ENCODE measurements at regions not wholly inside any gene's neighbourhood (a gene's known extent, or its start where the extent isn't known, plus 50 kb on each side); places are given as distances from the start of the nearest gene placed in this dataset.

GRCh38 chr6:82679232-82679631, 315.6 kb downstream of the TPBG start:
- no peak for DNase-seq

- DNase-seq = no peak
Measured at GRCh38 chr6:82680192-82680591, 316.6 kb downstream of the TPBG start.

DNA sequence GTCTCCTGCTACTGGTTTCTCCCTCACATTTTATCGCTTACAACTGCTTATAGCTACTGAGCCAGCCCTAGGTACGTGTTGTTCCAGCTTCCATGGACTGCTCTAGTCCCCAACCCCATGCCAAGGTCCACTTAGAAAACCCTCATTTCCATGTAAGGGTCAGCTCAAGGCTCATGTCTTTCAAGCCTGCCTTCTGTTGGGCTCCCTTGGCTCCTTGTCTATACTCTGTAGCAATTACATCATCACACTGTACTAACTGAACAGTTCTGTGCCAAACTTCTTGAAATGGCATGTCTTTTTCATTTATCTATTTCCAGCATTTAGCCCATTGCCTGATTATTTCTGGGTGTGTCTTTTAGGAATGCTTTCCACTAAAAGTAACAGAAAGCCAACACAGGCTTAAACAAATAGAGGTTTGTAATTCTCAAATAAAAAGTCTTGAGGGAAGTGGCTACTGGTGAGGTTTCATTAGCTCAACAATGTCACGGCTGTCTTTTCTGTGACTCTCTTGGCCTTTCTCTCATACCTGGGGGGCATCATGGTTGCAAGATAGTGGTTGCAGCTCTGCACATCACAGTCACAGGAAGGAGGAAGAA, 317.6 kb downstream of the TPBG start:
- no peak for DNase-seq

DNA sequence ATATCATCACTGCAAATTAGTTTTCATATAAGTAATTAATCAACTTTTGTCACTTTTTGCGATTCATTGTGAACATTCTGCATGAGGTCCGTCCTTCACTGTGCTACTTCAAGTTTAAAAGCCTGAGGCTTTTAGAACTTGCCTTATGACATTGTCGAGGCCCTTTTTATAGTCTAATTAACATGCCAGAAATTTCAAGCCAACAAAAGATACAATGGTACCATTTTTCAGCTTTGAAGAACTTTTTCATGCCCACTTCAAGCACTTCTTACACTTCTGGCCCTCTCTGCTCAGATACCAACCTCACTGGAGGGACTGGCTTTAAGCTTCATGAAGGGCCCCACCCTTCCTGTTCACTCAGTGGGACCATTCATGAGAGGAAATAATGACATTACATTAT, 323.1 kb downstream of the TPBG start:
- no peak for DNase-seq

DNA sequence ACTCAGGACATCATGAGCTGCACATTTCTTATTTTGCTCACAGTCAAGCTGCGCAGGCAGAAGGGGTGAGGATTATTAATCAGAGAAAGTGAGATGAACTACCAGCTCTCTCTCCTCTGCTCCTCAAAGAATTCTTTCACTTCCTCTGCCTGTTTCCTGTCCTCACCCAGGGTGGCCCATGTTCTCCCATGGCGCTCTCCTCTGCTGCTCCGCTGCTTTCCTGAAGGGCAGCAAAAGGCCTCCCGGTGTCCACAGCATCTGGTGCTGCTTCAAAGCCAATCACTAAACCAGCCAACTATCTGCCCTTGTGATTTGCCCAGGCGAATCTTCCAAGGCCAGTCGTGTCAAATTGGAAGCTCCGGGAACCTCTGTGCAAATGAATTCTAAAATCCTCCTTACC, 324.2 kb downstream of the TPBG start:
- DNase-seq = no peak

DNA sequence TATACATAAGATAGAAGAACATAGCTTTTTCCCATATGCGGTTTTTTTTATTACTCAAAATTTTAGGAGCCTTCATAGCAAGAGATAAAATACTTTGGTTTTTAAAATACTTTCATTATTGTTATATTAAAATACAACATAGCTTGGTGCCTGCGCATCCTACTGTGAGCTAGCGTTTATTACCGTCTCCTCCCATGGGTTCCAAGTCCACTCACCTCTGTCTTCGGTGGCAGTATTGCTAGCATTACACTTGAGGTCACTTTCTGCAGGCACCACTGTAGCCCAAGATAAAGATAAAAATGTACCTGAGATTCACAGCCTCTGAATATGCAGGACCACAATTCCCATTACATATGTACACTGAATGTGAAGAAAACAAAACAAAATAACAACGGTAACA, 326.7 kb downstream of the TPBG start:
- DNase-seq = no peak

GRCh38 chr6:82691997-82692396, 328.4 kb downstream of the TPBG start:
- DNase-seq = no peak

GRCh38 chr6:82693094-82693493, 329.5 kb downstream of the TPBG start:
- peak; percentile 81 for DNase-seq

DNA sequence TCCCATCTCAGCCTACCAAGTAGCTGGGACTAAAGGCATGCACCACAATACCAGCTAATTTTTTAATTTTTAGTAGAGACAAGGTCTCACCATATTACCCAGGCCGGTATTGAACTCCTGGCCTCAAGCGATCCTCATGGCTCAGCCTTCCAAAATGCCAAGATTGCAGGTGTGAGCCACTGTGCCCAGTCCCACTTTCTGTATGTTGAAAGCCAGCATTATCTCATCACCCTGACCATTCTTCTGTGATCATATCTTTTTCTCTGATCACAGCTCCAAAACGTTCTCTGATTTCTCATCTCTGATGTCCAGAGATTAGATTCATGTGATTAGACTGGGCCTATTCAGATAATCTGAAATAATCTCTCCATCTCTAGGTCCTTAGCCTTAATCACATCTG, 337.7 kb downstream of the TPBG start:
- DNase-seq = no peak

DNA sequence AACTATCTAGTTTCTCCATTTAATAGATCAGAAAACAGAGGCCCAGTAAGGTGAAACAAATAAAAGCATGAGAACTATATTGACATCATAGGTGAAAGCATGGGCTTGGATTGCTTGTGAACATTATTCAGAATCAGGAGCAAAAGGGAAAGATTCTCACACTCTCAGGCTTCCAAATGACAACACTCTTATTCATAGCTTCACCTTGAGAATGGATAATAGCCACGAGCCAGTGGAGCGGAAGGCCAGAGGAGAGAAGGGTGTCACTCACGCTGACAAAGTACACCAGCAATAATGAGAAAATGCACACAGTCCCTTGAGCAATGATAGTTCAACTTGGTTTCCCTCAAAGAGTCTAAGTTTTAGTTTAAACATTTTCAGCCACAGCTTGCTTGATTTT, 339.0 kb downstream of the TPBG start:
- DNase-seq = no peak

DNA sequence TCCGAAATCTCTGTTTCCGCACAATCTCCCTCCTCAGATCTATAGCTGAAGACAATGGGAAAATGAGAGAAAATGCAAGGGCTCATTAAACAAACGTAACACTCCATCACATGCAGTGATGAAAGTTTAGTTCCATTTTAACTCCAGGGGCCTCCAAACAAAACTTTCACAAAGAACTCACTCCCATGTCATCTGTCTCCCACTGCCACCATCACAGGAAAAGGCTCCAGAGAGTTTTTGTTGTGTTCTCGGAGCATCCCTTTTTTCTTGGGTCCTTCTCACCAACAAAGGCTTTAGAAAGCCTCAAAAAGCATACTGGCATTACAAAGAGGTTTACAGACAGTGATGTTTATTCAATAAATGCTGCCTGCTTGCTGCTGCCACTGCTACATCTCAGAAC, 339.6 kb downstream of the TPBG start:
- DNase-seq = no peak

DNA sequence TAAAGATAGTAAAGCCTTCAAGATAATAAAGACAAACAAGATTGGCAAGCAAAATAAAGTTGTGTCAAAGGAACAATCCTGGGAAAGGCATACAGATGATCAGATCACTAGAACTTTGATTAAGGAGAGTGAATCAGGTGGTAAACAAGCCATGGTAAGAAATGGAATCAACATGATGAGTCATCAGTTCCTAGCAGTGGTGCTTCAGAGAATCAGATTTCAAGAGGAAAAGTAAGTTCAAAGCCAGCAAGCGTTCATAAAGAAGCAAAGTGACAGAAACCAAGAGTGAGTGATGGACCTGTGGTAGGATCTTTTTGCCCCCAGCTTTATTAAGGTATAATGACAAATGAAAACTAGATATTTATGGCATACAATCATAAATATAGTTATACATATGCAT, 340.4 kb downstream of the TPBG start:
- DNase-seq = no peak

DNA sequence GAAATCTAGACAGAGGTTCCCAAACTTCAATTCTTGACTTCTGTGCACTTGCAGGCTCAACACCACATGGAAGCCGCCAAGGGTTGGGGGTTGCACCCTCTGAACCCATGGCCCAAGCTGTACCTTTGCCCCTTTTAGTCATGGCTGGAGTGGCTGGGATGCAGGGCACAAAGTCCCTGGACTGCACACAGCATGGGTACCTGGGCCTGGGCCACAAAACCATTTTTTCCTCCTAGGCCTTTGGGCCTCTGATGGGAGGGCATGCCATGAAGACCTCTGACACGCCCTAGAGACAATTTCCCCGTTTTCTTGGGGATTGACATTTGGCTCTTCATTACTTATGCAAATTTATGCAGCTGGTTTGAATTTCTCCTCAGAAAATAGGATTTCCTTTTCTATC, 342.0 kb downstream of the TPBG start:
- DNase-seq = no peak

DNA sequence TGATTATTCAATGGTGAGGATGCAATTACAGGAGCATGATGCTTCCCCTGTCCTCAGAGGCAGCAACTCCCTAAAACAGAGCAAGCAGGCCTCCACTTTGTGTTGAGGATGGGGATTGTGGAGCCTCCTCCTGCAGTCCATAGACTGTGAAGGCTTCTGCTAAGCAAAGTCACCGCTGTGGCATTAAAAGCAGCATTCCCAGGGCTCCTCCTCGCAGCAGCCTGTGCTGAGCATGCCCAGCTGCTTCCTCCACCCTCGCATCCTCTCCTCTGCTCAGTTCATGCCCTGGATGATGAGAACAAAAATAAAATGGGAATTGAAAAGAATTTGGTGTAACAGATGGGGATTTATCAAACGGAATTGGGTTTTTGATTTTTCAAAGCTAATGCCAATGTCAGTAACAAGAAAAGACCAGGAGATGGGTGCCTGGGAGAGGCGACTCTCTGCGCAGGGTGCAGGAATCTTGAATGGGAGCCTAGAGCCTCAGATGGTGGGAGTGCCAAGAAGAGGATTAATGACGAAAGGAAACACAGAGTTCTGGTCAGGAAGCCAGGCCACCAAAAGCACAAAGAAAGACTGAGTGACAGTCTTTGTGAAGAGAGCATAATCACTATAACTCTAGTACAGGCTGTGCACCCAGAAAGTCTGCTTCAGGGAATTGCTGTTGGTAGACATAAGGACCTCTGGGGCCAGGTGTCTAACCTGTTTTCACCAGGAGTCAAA, 347.6 kb downstream of the TPBG start:
- DNase-seq = no peak

GRCh38 chr6:82711971-82712370, 348.4 kb downstream of the TPBG start:
- no peak for DNase-seq

GRCh38 chr6:82712389-82712788, 348.8 kb downstream of the TPBG start:
- DNase-seq = no peak

DNA sequence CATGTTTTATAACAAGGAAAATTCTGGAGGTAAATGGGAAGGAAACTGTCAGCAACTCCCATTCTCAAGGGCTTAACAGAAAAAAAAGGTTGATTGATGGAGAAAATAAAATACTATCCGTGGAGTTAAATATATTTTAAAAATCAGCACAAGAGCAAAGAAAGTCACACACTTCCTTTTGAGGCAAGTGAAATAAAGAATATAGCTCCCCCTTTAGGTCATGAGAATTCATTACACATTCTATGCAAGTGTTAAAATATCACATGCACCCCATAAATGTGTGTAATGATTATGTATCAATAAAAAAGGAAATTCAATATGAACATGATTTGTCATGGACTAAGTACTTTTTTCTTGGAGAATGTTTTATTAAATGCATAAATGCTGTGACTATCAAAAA, 349.2 kb downstream of the TPBG start:
- no peak for DNase-seq

- DNase-seq = no peak
Measured at GRCh38 chr6:82720992-82721391, 344.6 kb downstream of the UBE3D start.

- DNase-seq = no peak
Measured at GRCh38 chr6:82735790-82736189, 329.9 kb downstream of the UBE3D start.

- DNase-seq = no peak
Measured at GRCh38 chr6:82737965-82738364, 327.7 kb downstream of the UBE3D start.

- DNase-seq = no peak
Measured at GRCh38 chr6:82738773-82739172, 326.9 kb downstream of the UBE3D start.

GRCh38 chr6:82739303-82739702, 326.3 kb downstream of the UBE3D start:
- DNase-seq = no peak

- no peak for DNase-seq
Measured at GRCh38 chr6:82740072-82740471, 325.6 kb downstream of the UBE3D start.

DNA sequence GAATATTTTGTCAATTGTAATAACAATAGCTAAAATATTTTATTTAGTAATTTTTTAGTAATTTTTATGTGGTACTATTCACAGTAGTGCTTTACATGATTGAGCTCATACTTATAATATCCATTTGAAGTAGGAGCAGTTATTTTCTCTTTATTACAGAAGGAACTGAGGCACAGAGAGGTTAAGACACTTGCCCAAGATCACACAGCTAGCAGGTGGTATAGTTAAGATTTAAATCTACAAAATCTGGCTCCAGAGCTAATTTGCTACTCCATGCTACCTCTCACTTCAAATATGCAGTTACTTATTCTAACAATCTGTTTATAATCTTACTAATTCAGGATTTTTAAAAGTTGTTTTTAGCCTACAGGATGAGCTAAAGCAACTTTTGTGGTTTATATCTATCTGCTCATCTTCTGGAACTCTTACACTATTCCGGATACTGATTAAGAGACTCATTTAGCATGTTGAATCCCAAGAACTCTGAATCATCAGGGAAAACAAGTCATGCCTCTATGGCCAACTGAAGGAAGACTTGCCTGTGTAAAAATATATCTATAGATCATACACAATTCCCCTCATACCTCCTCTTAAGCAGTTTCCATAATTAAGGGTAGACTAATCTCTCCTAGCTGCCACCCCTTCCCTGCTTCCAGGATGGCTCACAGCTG, 324.2 kb downstream of the UBE3D start:
- DNase-seq = no peak

DNA sequence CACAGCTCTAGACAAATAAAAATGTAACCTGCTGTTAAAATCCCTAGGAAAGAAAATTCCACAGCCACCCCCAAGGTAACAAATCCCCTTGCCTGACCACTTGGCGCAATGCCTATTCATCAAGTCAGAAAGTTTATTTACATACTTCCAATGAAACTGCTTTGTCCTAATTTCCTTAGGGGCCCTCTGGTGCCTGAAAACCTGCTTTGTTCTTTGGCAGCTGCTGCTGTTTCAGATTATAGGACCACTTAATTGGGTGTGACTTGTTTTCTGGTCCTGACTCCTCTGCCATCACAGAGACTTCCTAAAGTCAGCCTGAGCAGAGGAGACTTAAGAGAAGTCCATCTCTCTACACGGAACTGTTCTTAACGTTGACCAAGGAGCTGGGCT, 323.6 kb downstream of the UBE3D start:
- DNase-seq = no peak

Measured in NCI-H187 treated with DMSO at 0.1 percent for 48 hours (cell line).